K562 (cell line): ENCODE measurements at regions not wholly inside any gene's neighbourhood (a gene's known extent, or its start where the extent isn't known, plus 50 kb on each side); places are given as distances from the start of the nearest gene placed in this dataset.

ENCODE experiments used
- ATAC-seq: fragments of 200-7000 bp; cut with Tn5 transposase; 3 replicates; pipeline ENCODE4 v1.9.1; 2020; ENCODE audit warnings: moderate library complexity
- BruUV-seq: library from RNA; stranded (reverse); fragments of 400-500 nt; replicated peaks from 2 replicates; lab custom pipeline; 2021; lab: Mats Ljungman, UMichigan
- CTCF ChIA-PET: fragments of 300-600 bp; formaldehyde crosslinking; extraction: SDS; loops from one replicate; lab custom pipeline; 2021; ENCODE audit warnings: low intra/inter-chr PET ratio; lab: Yijun Ruan, JAX
- POLR2A ChIA-PET: fragments of 300-600, 350-650 bp; sonication (Branson Sonifier 250); formaldehyde crosslinking; extraction: SDS; loops from one replicate; lab custom pipeline; 2021; ENCODE audit warnings: antibody characterized with exemption, inconsistent platforms; lab: Yijun Ruan, JAX
- DNase-seq, 4 experiments: peaks; one replicate each; pipeline versions ENCODE4 v3.0.0 to v3.0.0-alpha.2; 2011 to 2018; ENCODE audit warnings: low spot score in 3 of 4, mixed read lengths in 3 of 4; ENCODE audit errors: extremely low read depth in 1 of 4
- FAIRE-seq: peaks from 2 replicates; lab custom pipeline; 2011; peaks lifted over from hg19 to GRCh38; lab: Jason Lieb, UNC
- H2AFZ ChIP-seq: 2 replicates; pipeline ENCODE4 v1.6.0; 2011; ENCODE audit warnings: low read depth, low read length, control low read depth, inconsistent platforms
- H3K27ac ChIP-seq: fragments of 200-600 bp; 3 replicates; pipeline ENCODE4 v1.8.0; 2011; ENCODE audit warnings: low read depth, mild to moderate bottlenecking, control low read depth, inconsistent platforms, low read length, moderate library complexity, mixed read lengths; ENCODE audit errors: extremely low read depth
- H3K27me3 ChIP-seq, 2 experiments: fragments of 300-600 bp in 1 of 2; 2 replicates in 1 of 2; 3 replicates in 1 of 2; pipeline versions ENCODE4 v1.6.0 to v1.8.0; 2011; ENCODE audit warnings: inconsistent platforms in 2 of 2, low read length in 2 of 2, mild to moderate bottlenecking in 1 of 2, mixed read lengths in 1 of 2, moderate library complexity in 1 of 2; ENCODE audit not compliant: control insufficient read depth in 2 of 2, insufficient read depth in 2 of 2
- H3K36me3 ChIP-seq: fragments of 300-600 bp; 3 replicates; pipeline ENCODE4 v1.8.0; 2011; ENCODE audit warnings: mild to moderate bottlenecking, low read length, inconsistent platforms; ENCODE audit not compliant: control insufficient read depth, insufficient read depth
- H3K4me1 ChIP-seq, 2 experiments: fragments of 200-600 bp in 1 of 2; replicated peaks in 1 of 2; 2 replicates in 1 of 2; 3 replicates in 1 of 2; pipeline versions ENCODE4 v1.5.1 to v1.8.0; 2011; ENCODE audit warnings: inconsistent platforms in 2 of 2, low read length in 2 of 2, mild to moderate bottlenecking in 1 of 2, mixed read lengths in 1 of 2, moderate library complexity in 1 of 2; ENCODE audit not compliant: control insufficient read depth in 2 of 2, insufficient read depth in 2 of 2
- H3K4me2 ChIP-seq: 2 replicates; pipeline ENCODE4 v1.6.1; 2011; ENCODE audit warnings: low read length, control low read depth, inconsistent platforms, mixed read lengths; ENCODE audit not compliant: insufficient read depth
- H3K4me3 ChIP-seq: fragments of 200-600 bp; sonication (generic), shearing (Covaris generic); 2 replicates; pipeline ENCODE4 v1.5.1; 2016; ENCODE audit warnings: control low read depth, inconsistent platforms
- H3K79me2 ChIP-seq: fragments of 200-600 bp; 3 replicates; pipeline ENCODE4 v1.8.0; 2011; ENCODE audit warnings: low read length, inconsistent platforms; ENCODE audit not compliant: control insufficient read depth, insufficient read depth
- H3K9ac ChIP-seq, 2 experiments: 2 replicates each; pipeline versions ENCODE4 v1.6.0 to v1.6.1; 2011; ENCODE audit warnings: low read depth in 2 of 2, low read length in 2 of 2, control low read depth in 1 of 2, inconsistent platforms in 1 of 2, mild to moderate bottlenecking in 1 of 2, mixed read lengths in 1 of 2; ENCODE audit not compliant: insufficient read depth in 1 of 2
- H3K9me1 ChIP-seq: one replicate; pipeline ENCODE4 v1.6.0; 2011; ENCODE audit warnings: inconsistent platforms, mild to moderate bottlenecking, low read length, moderate library complexity; ENCODE audit not compliant: control insufficient read depth, insufficient read depth
- H3K9me3 ChIP-seq: replicated peaks from 2 replicates; pipeline ENCODE4 v1.5.1; 2011; ENCODE audit warnings: low read depth, low read length, inconsistent platforms; ENCODE audit not compliant: control insufficient read depth, insufficient read depth
- H4K20me1 ChIP-seq: replicated peaks from 2 replicates; pipeline ENCODE4 v1.6.1; 2011; ENCODE audit warnings: low read length, inconsistent platforms, mixed read lengths; ENCODE audit not compliant: control insufficient read depth, insufficient read depth
- CHD1 ChIP-seq: fragments of 200-600 bp; sonication (generic); IDR thresholded peaks from one replicate; pipeline ENCODE4 v1.6.1; 2012; ENCODE audit warnings: mild to moderate bottlenecking, moderate library complexity, low read length, inconsistent platforms
- FOXK2 ChIP-seq, 2 experiments: fragments of 450-650 bp; IDR thresholded peaks in 1 of 2; conservative IDR thresholded peaks in 1 of 2; 2 replicates each; pipeline ENCODE4 v1.6.1; 2016; ENCODE audit warnings: low read depth in 2 of 2, mild to moderate bottlenecking in 1 of 2
- MCM5 ChIP-seq: fragments of 450-650 bp; IDR thresholded peaks from 2 replicates; pipeline ENCODE4 v1.6.1; 2016; ENCODE audit warnings: low read depth
- NONO ChIP-seq, 2 experiments: fragments of 200-400 bp in 1 of 2; fragments of 450-650 bp in 1 of 2; formaldehyde crosslinking in 1 of 2; IDR thresholded peaks; 2 replicates each; pipeline ENCODE4 v1.6.1; 2017; ENCODE audit warnings: low read depth in 2 of 2, mild to moderate bottlenecking in 2 of 2, moderate library complexity in 2 of 2, low read length in 1 of 2
- PRPF4 ChIP-seq: fragments of 200-400 bp; formaldehyde crosslinking; IDR thresholded peaks from one replicate; pipeline ENCODE4 v1.6.1; 2017; ENCODE audit warnings: low read length, low read depth, mild to moderate bottlenecking; ENCODE audit not compliant: insufficient read depth, poor library complexity, severe bottlenecking
- SP2 ChIP-seq: IDR thresholded peaks from 2 replicates; pipeline ENCODE4 v1.6.1; 2011; ENCODE audit warnings: mild to moderate bottlenecking, low read depth, low read length, moderate library complexity; ENCODE audit not compliant: poor library complexity, severe bottlenecking; ENCODE audit errors: extremely low read depth
- TAF1 ChIP-seq: IDR thresholded peaks from 2 replicates; pipeline ENCODE4 v1.6.1; 2011; ENCODE audit warnings: mild to moderate bottlenecking, low read length, moderate library complexity; ENCODE audit not compliant: insufficient read depth, control insufficient read depth, severe bottlenecking; ENCODE audit errors: extremely low read depth
- TBP ChIP-seq: optimal IDR thresholded peaks from 2 replicates; pipeline ENCODE3; 2011; ENCODE audit warnings: low read depth, low read length, improper control_type of control experiment
- TEAD2 ChIP-seq: fragments of 450-650 bp; IDR thresholded peaks from 2 replicates; pipeline ENCODE4 v1.6.1; 2016; ENCODE audit warnings: missing genetic modification characterization, control low read depth, missing compliant biosample characterization
- U2AF1 ChIP-seq: fragments of 200-400 bp; formaldehyde crosslinking; optimal IDR thresholded peaks from 2 replicates; pipeline ENCODE3; 2017; ENCODE audit warnings: mild to moderate bottlenecking, low read depth, low read length, moderate library complexity
- ZFX ChIP-seq: sonication (generic); formaldehyde crosslinking; IDR thresholded peaks from 2 replicates; pipeline ENCODE4 v1.8.0; 2022; ENCODE audit warnings: mild to moderate bottlenecking, missing genetic modification reagents, moderate library complexity
- ZNF253 ChIP-seq: fragments of 250-450 bp; sonication (Bioruptor Pico); conservative IDR thresholded peaks from 2 replicates; pipeline ENCODE4 v1.6.1; 2021; ENCODE audit warnings: mild to moderate bottlenecking
- ZNF444 ChIP-seq: fragments of 250-450 bp; sonication (Bioruptor Pico); IDR thresholded peaks from 2 replicates; pipeline ENCODE4 v1.4.0; 2020; ENCODE audit warnings: mild to moderate bottlenecking, moderate library complexity
- ZNF780A ChIP-seq: fragments of 250-450 bp; sonication (Bioruptor Pico); IDR thresholded peaks from 2 replicates; pipeline ENCODE4 v1.5.0; 2021; ENCODE audit warnings: mild to moderate bottlenecking
- WGBS: fragments of 100-300 bp; shearing (Covaris generic); methylation state at CpG from one replicate; pipeline ENCODE4 v1.1.6; 2016; ENCODE audit warnings: low coverage, mixed read lengths; ENCODE audit not compliant: insufficient coverage; ENCODE audit errors: missing lambda C conversion rate; 5-methylcytosine and 5-hydroxymethylcytosine counted together
- in situ Hi-C: fragments of 300-500 bp; cut with MboI; formaldehyde crosslinking; loops from 4 replicates; pipeline ENCODE4 v1.15.0; 2018; ENCODE audit warnings: inconsistent platforms, mixed read lengths
- intact Hi-C: fragments of 100-400 bp; cut with micrococcal nuclease; formaldehyde crosslinking; loops from 2 replicates; pipeline ENCODE4 v1.14.2; 2022
- TF ChIP-seq, protein P1 (sequence below): fragments of 250-450 bp; sonication (Bioruptor Pico); IDR thresholded peaks from 2 replicates; pipeline ENCODE4 v1.5.0; 2021
- TF ChIP-seq, protein P2 (sequence below): fragments of 450-650 bp; IDR thresholded peaks from 2 replicates; pipeline ENCODE4 v1.6.1; 2017; ENCODE audit warnings: antibody characterized with exemption
- TF ChIP-seq, protein P3 (sequence below): sonication (generic); formaldehyde crosslinking; IDR thresholded peaks from 2 replicates; pipeline ENCODE4 v1.9.0; 2022; ENCODE audit warnings: mild to moderate bottlenecking, missing genetic modification reagents
- TF ChIP-seq, protein P4 (sequence below): fragments of 250-450 bp; sonication (Bioruptor Pico); IDR thresholded peaks from 2 replicates; pipeline ENCODE4 v1.4.0; 2020

DNA sequence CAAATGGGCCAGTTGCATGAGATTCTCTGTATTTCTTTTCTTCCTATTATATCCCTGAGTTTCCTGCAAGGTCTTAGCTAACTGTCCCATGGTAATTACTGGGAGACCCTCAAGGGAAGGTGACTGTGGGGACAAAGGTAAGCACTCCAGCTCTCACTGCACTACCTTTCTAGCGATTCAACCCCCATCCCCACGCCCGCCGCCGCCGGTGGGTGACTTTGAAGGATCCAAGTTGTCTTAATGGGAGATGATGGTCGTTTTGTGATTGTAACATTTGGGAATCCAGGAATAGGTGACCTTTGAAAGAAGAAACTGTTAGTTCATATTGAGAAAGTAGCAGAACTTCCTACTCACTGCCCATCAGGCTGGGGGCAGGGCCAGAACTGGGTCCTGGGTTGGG is 265.5 kb downstream of the LRFN2 start:
- Histone ChIP-seq H3K4me1 (no peaks in the 10 kb centered on the region), H3K9me3 (no peaks in the 10 kb centered on the region), H3K4me3 (no peak overlapping the region), H3K27ac (no peak overlapping the region), H4K20me1 (no peaks in the 10 kb centered on the region), H3K4me2 (no peak overlapping the region), H3K9ac (no peak overlapping the region), H3K27me3 (peaks cover 4 to 40% of the 10 kb centered on the region in 2 experiments; a peak in 4 of 5 replicates), H2AFZ (no peak overlapping the region), H3K9me1 (no peaks in the 10 kb centered on the region), H3K36me3 (no peaks in the 10 kb centered on the region), H3K79me2 (no peaks in the 10 kb centered on the region)
- ATAC-seq = no peak
- no peak for DNase-seq
- intact Hi-C loops (no loop called here), in situ Hi-C loops (loop anchor here (25.0 kb wide), 1 partner anchor 959 kb away; no protein-coding TSS in a partner anchor)
- ChIA-PET CTCF (no interaction called here), POLR2A (no interaction called here)
- no TSS peak for BruUV-seq
- no peak for FAIRE-seq
- under 1% methylated on average over 7 of the region's 7 CpGs for WGBS
- no peak for TF ChIP-seq U2AF1
- TF ChIP-seq MCM5 = no peak
- TF ChIP-seq, protein P1, sequence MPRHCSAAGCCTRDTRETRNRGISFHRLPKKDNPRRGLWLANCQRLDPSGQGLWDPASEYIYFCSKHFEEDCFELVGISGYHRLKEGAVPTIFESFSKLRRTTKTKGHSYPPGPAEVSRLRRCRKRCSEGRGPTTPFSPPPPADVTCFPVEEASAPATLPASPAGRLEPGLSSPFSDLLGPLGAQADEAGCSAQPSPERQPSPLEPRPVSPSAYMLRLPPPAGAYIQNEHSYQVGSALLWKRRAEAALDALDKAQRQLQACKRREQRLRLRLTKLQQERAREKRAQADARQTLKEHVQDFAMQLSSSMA (CRISPR knock-in tag) = no peak
- TF ChIP-seq, protein P2, sequence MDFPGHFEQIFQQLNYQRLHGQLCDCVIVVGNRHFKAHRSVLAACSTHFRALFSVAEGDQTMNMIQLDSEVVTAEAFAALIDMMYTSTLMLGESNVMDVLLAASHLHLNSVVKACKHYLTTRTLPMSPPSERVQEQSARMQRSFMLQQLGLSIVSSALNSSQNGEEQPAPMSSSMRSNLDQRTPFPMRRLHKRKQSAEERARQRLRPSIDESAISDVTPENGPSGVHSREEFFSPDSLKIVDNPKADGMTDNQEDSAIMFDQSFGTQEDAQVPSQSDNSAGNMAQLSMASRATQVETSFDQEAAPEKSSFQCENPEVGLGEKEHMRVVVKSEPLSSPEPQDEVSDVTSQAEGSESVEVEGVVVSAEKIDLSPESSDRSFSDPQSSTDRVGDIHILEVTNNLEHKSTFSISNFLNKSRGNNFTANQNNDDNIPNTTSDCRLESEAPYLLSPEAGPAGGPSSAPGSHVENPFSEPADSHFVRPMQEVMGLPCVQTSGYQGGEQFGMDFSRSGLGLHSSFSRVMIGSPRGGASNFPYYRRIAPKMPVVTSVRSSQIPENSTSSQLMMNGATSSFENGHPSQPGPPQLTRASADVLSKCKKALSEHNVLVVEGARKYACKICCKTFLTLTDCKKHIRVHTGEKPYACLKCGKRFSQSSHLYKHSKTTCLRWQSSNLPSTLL = no peak
- no peak for TF ChIP-seq CHD1
- no peak for TF ChIP-seq TBP
- TF ChIP-seq, protein P3, sequence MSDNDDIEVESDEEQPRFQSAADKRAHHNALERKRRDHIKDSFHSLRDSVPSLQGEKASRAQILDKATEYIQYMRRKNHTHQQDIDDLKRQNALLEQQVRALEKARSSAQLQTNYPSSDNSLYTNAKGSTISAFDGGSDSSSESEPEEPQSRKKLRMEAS (CRISPR knock-in tag) = no peak
- TF ChIP-seq ZNF253 = no peak
- no peak for TF ChIP-seq ZFX (CRISPR knock-in tag)
- TF ChIP-seq, protein P4, sequence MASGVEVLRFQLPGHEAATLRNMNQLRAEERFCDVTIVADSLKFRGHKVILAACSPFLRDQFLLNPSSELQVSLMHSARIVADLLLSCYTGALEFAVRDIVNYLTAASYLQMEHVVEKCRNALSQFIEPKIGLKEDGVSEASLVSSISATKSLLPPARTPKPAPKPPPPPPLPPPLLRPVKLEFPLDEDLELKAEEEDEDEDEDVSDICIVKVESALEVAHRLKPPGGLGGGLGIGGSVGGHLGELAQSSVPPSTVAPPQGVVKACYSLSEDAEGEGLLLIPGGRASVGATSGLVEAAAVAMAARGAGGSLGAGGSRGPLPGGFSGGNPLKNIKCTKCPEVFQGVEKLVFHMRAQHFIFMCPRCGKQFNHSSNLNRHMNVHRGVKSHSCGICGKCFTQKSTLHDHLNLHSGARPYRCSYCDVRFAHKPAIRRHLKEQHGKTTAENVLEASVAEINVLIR (CRISPR knock-in tag) = no peak
- TF ChIP-seq SP2 = no peak
- TF ChIP-seq PRPF4 = no peak
- no peak for TF ChIP-seq TEAD2 (tag)
- TF ChIP-seq NONO (IDR thresholded peaks at IDR 0.05; ENCODE audit: low read depth in 2 of 2, low read length in 1 of 2) = no peak
- no peak for TF ChIP-seq ZNF444
- no peak for TF ChIP-seq ZNF780A
- TF ChIP-seq FOXK2 (conservative IDR thresholded peaks at IDR 0.05 in 1 of 2, IDR thresholded peaks at IDR 0.05 in 1 of 2; ENCODE audit: low read depth in 2 of 2) = no peak
- no peak for TF ChIP-seq TAF1
